A673 (cell line): ENCODE measurements at regions not wholly inside any gene's neighbourhood (a gene's known extent, or its start where the extent isn't known, plus 50 kb on each side); places are given as distances from the start of the nearest gene placed in this dataset.
"Not testable (repeated sequence)": the region's sequence is repeated elsewhere in the genome, so short reads cannot be mapped to it uniquely, and the experiment has no call there.

Experiments
- BruUV-seq: library from RNA; stranded (reverse); fragments of 400-500 nt; replicated peaks from 2 replicates; lab custom pipeline; 2021; lab: Mats Ljungman, UMichigan
- CTCF ChIA-PET: fragments of 300-600 bp; sonication (Branson Sonifier 250); formaldehyde crosslinking; loops from one replicate; lab custom pipeline; 2022; ENCODE audit warnings: antibody characterized with exemption; lab: Charles Lee
- POLR2A ChIA-PET: fragments of 300-600 bp; sonication (Branson Sonifier 250); formaldehyde crosslinking; loops from one replicate; lab custom pipeline; 2022; ENCODE audit warnings: antibody characterized with exemption; ENCODE audit not compliant: low non-redundant PET; lab: Charles Lee
- DNase-seq: peaks from one replicate; pipeline ENCODE4 v3.0.0-alpha.2; 2015; ENCODE audit warnings: low spot score
- H3K27ac ChIP-seq: fragments of 200-600 bp; sonication (generic); 2 replicates; pipeline ENCODE4 v1.5.1; 2016; ENCODE audit warnings: mixed run types, low read depth, mild to moderate bottlenecking, mixed read lengths, antibody characterized with exemption, low read length; ENCODE audit not compliant: poor library complexity, severe bottlenecking
- H3K27me3 ChIP-seq: fragments of 200-600 bp; sonication (generic); replicated peaks from 2 replicates; pipeline ENCODE4 v1.6.1; 2017; ENCODE audit warnings: mixed run types, low read depth, mild to moderate bottlenecking, mixed read lengths, antibody characterized with exemption, low read length; ENCODE audit not compliant: insufficient read depth, poor library complexity
- H3K36me3 ChIP-seq: fragments of 200-600 bp; sonication (generic); 2 replicates; pipeline ENCODE4 v1.6.1; 2016; ENCODE audit warnings: mixed run types, mild to moderate bottlenecking, mixed read lengths, antibody characterized with exemption, low read length; ENCODE audit not compliant: insufficient read depth, poor library complexity, severe bottlenecking
- H3K4me1 ChIP-seq: fragments of 200-600 bp; sonication (generic); 2 replicates; pipeline ENCODE4 v1.6.1; 2017; ENCODE audit warnings: mixed run types, mild to moderate bottlenecking, mixed read lengths, antibody characterized with exemption, low read length; ENCODE audit not compliant: insufficient read depth, poor library complexity, severe bottlenecking
- H3K4me3 ChIP-seq: fragments of 200-600 bp; sonication (generic); 2 replicates; pipeline ENCODE4 v1.5.1; 2016; ENCODE audit warnings: low read depth, mixed run types, mild to moderate bottlenecking, mixed read lengths, low read length; ENCODE audit not compliant: poor library complexity, severe bottlenecking
- H3K9me3 ChIP-seq: fragments of 200-600 bp; sonication (generic); 2 replicates; pipeline ENCODE4 v1.6.1; 2016; ENCODE audit warnings: mixed run types, low read depth, mild to moderate bottlenecking, mixed read lengths, antibody characterized with exemption, low read length; ENCODE audit not compliant: poor library complexity, severe bottlenecking
- EZH2 ChIP-seq: fragments of 200-600 bp; sonication (generic); IDR thresholded peaks from 2 replicates; pipeline ENCODE4 v1.6.1; 2017; ENCODE audit warnings: borderline replicate concordance, low read depth, mild to moderate bottlenecking, mixed read lengths, antibody characterized with exemption, low read length; ENCODE audit not compliant: poor library complexity, severe bottlenecking
- intact Hi-C: fragments of 100-400 bp; cut with micrococcal nuclease; formaldehyde crosslinking; loops from one replicate; pipeline ENCODE4 v1.10.0; 2022; ENCODE audit not compliant: unreplicated experiment
- TF ChIP-seq, protein P1 (sequence below): fragments of 300-800, 200-600 bp; sonication (generic); conservative IDR thresholded peaks from 2 replicates; pipeline ENCODE4 v1.5.1; 2017; ENCODE audit warnings: low read depth, mild to moderate bottlenecking, antibody characterized with exemption, low read length, moderate library complexity, mixed read lengths

- no peak for TF ChIP-seq EZH2
- TF ChIP-seq, protein P1, sequence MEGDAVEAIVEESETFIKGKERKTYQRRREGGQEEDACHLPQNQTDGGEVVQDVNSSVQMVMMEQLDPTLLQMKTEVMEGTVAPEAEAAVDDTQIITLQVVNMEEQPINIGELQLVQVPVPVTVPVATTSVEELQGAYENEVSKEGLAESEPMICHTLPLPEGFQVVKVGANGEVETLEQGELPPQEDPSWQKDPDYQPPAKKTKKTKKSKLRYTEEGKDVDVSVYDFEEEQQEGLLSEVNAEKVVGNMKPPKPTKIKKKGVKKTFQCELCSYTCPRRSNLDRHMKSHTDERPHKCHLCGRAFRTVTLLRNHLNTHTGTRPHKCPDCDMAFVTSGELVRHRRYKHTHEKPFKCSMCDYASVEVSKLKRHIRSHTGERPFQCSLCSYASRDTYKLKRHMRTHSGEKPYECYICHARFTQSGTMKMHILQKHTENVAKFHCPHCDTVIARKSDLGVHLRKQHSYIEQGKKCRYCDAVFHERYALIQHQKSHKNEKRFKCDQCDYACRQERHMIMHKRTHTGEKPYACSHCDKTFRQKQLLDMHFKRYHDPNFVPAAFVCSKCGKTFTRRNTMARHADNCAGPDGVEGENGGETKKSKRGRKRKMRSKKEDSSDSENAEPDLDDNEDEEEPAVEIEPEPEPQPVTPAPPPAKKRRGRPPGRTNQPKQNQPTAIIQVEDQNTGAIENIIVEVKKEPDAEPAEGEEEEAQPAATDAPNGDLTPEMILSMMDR: 0 out of 2 replicates have a peak, but pooled peaks have one; percentile 11
- intact Hi-C loops: no loop called here
- POLR2A ChIA-PET: no interaction called here
- Histone ChIP-seq H3K27me3 (peaks cover 4% of the 10 kb centered on the region), H3K27ac (no peak overlapping the region), H3K4me3 (no peak overlapping the region), H3K36me3 (no peaks in the 10 kb centered on the region), H3K4me1 (no peaks in the 10 kb centered on the region), H3K9me3 (no peaks in the 10 kb centered on the region)
- DNase-seq: no peak
- no TSS peak for BruUV-seq
- CTCF ChIA-PET: no interaction called here
Observed at GRCh38 chr11:87572881-87573280, 535.1 kb downstream of the TMEM135 start.

DNA sequence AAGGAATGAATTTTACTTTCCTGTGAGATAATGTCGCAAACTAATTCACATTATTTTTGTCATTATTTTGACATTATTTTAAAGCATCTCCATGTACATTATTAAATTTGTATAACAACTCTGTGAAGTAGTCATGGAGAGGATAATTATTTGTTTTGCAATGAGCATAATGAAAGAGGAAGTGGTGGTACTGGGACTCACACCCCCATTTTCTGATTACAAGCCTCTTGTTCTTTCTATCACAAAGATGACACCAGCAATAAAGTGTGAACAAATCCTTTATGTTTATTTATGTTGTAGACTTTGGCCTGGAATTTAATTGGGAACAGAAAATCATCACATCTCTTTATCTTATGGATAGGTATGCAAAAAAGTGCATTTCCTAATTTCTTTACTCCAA, 522.6 kb downstream of the TMEM135 start:
- Histone ChIP-seq H3K4me3 (no peak overlapping the region), H3K4me1 (no peaks in the 10 kb centered on the region), H3K27me3 (peaks cover 24% of the 10 kb centered on the region), H3K36me3 (no peaks in the 10 kb centered on the region), H3K27ac (no peak overlapping the region), H3K9me3 (no peaks in the 10 kb centered on the region)
- intact Hi-C loops: no loop called here
- no peak for DNase-seq
- TF ChIP-seq, protein P1: no peak
- no peak for TF ChIP-seq EZH2
- BruUV-seq: no TSS peak
- ChIA-PET POLR2A (no interaction called here), CTCF (no interaction called here)

- CTCF ChIA-PET, POLR2A ChIA-PET, H3K27ac ChIP-seq, H3K4me3 ChIP-seq, H3K9me3 ChIP-seq, intact Hi-C loops, H3K4me1 ChIP-seq, BruUV-seq, DNase-seq, H3K36me3 ChIP-seq: not testable (repeated sequence)
- peaks cover 19% of the 10 kb centered on the region for H3K27me3 ChIP-seq
Observed at GRCh38 chr11:87559852-87560251, 522.1 kb downstream of the TMEM135 start.

GRCh38 chr11:87555101-87555500, 517.4 kb downstream of the TMEM135 start:
- intact Hi-C loops: no loop called here
- DNase-seq: no peak
- Histone ChIP-seq H3K9me3 (no peaks in the 10 kb centered on the region), H3K4me1 (no peaks in the 10 kb centered on the region), H3K27ac (no peak overlapping the region), H3K4me3 (no peak overlapping the region), H3K36me3 (no peaks in the 10 kb centered on the region), H3K27me3 (no peaks in the 10 kb centered on the region)
- no peak for TF ChIP-seq EZH2
- TF ChIP-seq, protein P1: no peak
- CTCF ChIA-PET: no interaction called here
- POLR2A ChIA-PET: no interaction called here
- BruUV-seq: no TSS peak
